ENCODE measurements at regions not wholly inside any gene's neighbourhood (a gene's known extent, or its start where the extent isn't known, plus 50 kb on each side); places are given as distances from the start of the nearest gene placed in this dataset.

- no peaks in the 10 kb centered on the region for H3K36me3 ChIP-seq (ENCODE audit: control insufficient read depth in 2 of 2, insufficient read depth in 2 of 2, low read length in 1 of 2)
- 82 to 85% methylated on average over 2 of the region's 2 CpGs for WGBS, 2 donors
- peaks cover 3 to 6% of the 10 kb centered on the region in 2 donors for H3K9me3 ChIP-seq (ENCODE audit: control insufficient read depth in 2 of 2, insufficient read depth in 1 of 2, low read depth in 1 of 2, low read length in 1 of 2)
- H3K4me3 ChIP-seq (ENCODE audit: low read depth in 1 of 2, low read length in 2 of 2), result no peak overlapping the region
- no peak overlapping the region for H3K27ac ChIP-seq (ENCODE audit: low read depth in 2 of 2, low read length in 1 of 2)
- no peaks in the 10 kb centered on the region for H3K4me1 ChIP-seq (ENCODE audit: control insufficient read depth in 2 of 2, insufficient read depth in 2 of 2, low read length in 1 of 2)
- no peaks in the 10 kb centered on the region for H3K27me3 ChIP-seq (ENCODE audit: control insufficient read depth in 1 of 2, insufficient read depth in 2 of 2, low read length in 2 of 2)
Observed at GRCh38 chr12:92603741-92604432, 98.9 kb upstream of the PLEKHG7 start.

- H3K4me3 ChIP-seq (ENCODE audit: low read depth in 1 of 2, low read length in 2 of 2), result no peak overlapping the region
- no peaks in the 10 kb centered on the region for H3K4me1 ChIP-seq (ENCODE audit: control insufficient read depth in 2 of 2, insufficient read depth in 2 of 2, low read length in 1 of 2)
- peaks cover 3 to 6% of the 10 kb centered on the region in 2 donors for H3K9me3 ChIP-seq (ENCODE audit: control insufficient read depth in 2 of 2, insufficient read depth in 1 of 2, low read depth in 1 of 2, low read length in 1 of 2)
- no peaks in the 10 kb centered on the region for H3K27me3 ChIP-seq (ENCODE audit: control insufficient read depth in 1 of 2, insufficient read depth in 2 of 2, low read length in 2 of 2)
- H3K36me3 ChIP-seq (ENCODE audit: control insufficient read depth in 2 of 2, insufficient read depth in 2 of 2, low read length in 1 of 2), result no peaks in the 10 kb centered on the region
- whole genome bisulfite sequencing, 2 donors, result 84% methylated on average over 2 of the region's 2 CpGs
- no peak overlapping the region for H3K27ac ChIP-seq (ENCODE audit: low read depth in 2 of 2, low read length in 1 of 2)
Observed at GRCh38 chr12:92602930-92603623, 99.7 kb upstream of the PLEKHG7 start.

GRCh38 chr12:92602476-92602875, 100.3 kb upstream of the PLEKHG7 start:
- 62 to 75% methylated on average over 2 of the region's 2 CpGs for WGBS, 2 donors

GRCh38 chr12:92601680-92602079, 101.1 kb upstream of the PLEKHG7 start:
- Histone ChIP-seq H3K4me1 (ENCODE audit: control insufficient read depth in 2 of 2, insufficient read depth in 2 of 2, low read length in 1 of 2) (no peaks in the 10 kb centered on the region), H3K9me3 (ENCODE audit: control insufficient read depth in 2 of 2, insufficient read depth in 1 of 2, low read depth in 1 of 2, low read length in 1 of 2) (peaks cover 3 to 6% of the 10 kb centered on the region in 2 donors), H3K36me3 (ENCODE audit: control insufficient read depth in 2 of 2, insufficient read depth in 2 of 2, low read length in 1 of 2) (no peaks in the 10 kb centered on the region), H3K4me3 (ENCODE audit: low read depth in 1 of 2, low read length in 2 of 2) (no peak overlapping the region), H3K27ac (ENCODE audit: low read depth in 2 of 2, low read length in 1 of 2) (no peak overlapping the region), H3K27me3 (ENCODE audit: control insufficient read depth in 1 of 2, insufficient read depth in 2 of 2, low read length in 2 of 2) (no peaks in the 10 kb centered on the region)
- WGBS, 2 donors, result 86 to 92% methylated on average over 6 of the region's 6 CpGs

More at GRCh38 chr12:92602476-92602875, 100.3 kb upstream of the PLEKHG7 start:
- Histone ChIP-seq H3K4me3 (ENCODE audit: low read depth in 1 of 2, low read length in 2 of 2) (no peak overlapping the region), H3K4me1 (ENCODE audit: control insufficient read depth in 2 of 2, insufficient read depth in 2 of 2, low read length in 1 of 2) (no peaks in the 10 kb centered on the region), H3K9me3 (ENCODE audit: control insufficient read depth in 2 of 2, insufficient read depth in 1 of 2, low read depth in 1 of 2, low read length in 1 of 2) (peaks cover 3 to 6% of the 10 kb centered on the region in 2 donors), H3K27ac (ENCODE audit: low read depth in 2 of 2, low read length in 1 of 2) (peak overlapping the region in 1 of 2 donors; percentile 52), H3K36me3 (ENCODE audit: control insufficient read depth in 2 of 2, insufficient read depth in 2 of 2, low read length in 1 of 2) (no peaks in the 10 kb centered on the region), H3K27me3 (ENCODE audit: control insufficient read depth in 1 of 2, insufficient read depth in 2 of 2, low read length in 2 of 2) (no peaks in the 10 kb centered on the region)

GRCh38 chr12:92601176-92601575, 101.6 kb upstream of the PLEKHG7 start:
- Histone ChIP-seq H3K27me3 (ENCODE audit: control insufficient read depth in 1 of 2, insufficient read depth in 2 of 2, low read length in 2 of 2) (no peaks in the 10 kb centered on the region), H3K36me3 (ENCODE audit: control insufficient read depth in 2 of 2, insufficient read depth in 2 of 2, low read length in 1 of 2) (no peaks in the 10 kb centered on the region), H3K27ac (ENCODE audit: low read depth in 2 of 2, low read length in 1 of 2) (no peak overlapping the region), H3K4me3 (ENCODE audit: low read depth in 1 of 2, low read length in 2 of 2) (no peak overlapping the region), H3K4me1 (ENCODE audit: control insufficient read depth in 2 of 2, insufficient read depth in 2 of 2, low read length in 1 of 2) (no peaks in the 10 kb centered on the region), H3K9me3 (ENCODE audit: control insufficient read depth in 2 of 2, insufficient read depth in 1 of 2, low read depth in 1 of 2, low read length in 1 of 2) (peaks cover 3 to 6% of the 10 kb centered on the region in 2 donors)

- 99 to 100% methylated on average over 1 of the region's 1 CpG for WGBS, 2 donors
- H3K36me3 ChIP-seq (ENCODE audit: control insufficient read depth in 2 of 2, insufficient read depth in 2 of 2, low read length in 1 of 2), result no peaks in the 10 kb centered on the region
- H3K4me1 ChIP-seq (ENCODE audit: control insufficient read depth in 2 of 2, insufficient read depth in 2 of 2, low read length in 1 of 2), result no peaks in the 10 kb centered on the region
- no peak overlapping the region for H3K27ac ChIP-seq (ENCODE audit: low read depth in 2 of 2, low read length in 1 of 2)
- no peaks in the 10 kb centered on the region for H3K27me3 ChIP-seq (ENCODE audit: control insufficient read depth in 1 of 2, insufficient read depth in 2 of 2, low read length in 2 of 2)
- H3K4me3 ChIP-seq (ENCODE audit: low read depth in 1 of 2, low read length in 2 of 2), result no peak overlapping the region
- H3K9me3 ChIP-seq (ENCODE audit: control insufficient read depth in 2 of 2, insufficient read depth in 1 of 2, low read depth in 1 of 2, low read length in 1 of 2), result peaks cover 3 to 6% of the 10 kb centered on the region in 2 donors
Observed at GRCh38 chr12:92600052-92600451, 102.7 kb upstream of the PLEKHG7 start.

GRCh38 chr12:92597997-92598396, 104.8 kb upstream of the PLEKHG7 start:
- Histone ChIP-seq H3K27ac (ENCODE audit: low read depth in 2 of 2, low read length in 1 of 2) (peak overlapping the region; percentile 24 to 59), H3K27me3 (ENCODE audit: control insufficient read depth in 1 of 2, insufficient read depth in 2 of 2, low read length in 2 of 2) (no peaks in the 10 kb centered on the region), H3K9me3 (ENCODE audit: control insufficient read depth in 2 of 2, insufficient read depth in 1 of 2, low read depth in 1 of 2, low read length in 1 of 2) (peaks cover 3 to 6% of the 10 kb centered on the region in 2 donors), H3K4me1 (ENCODE audit: control insufficient read depth in 2 of 2, insufficient read depth in 2 of 2, low read length in 1 of 2) (no peaks in the 10 kb centered on the region), H3K4me3 (ENCODE audit: low read depth in 1 of 2, low read length in 2 of 2) (no peak overlapping the region), H3K36me3 (ENCODE audit: control insufficient read depth in 2 of 2, insufficient read depth in 2 of 2, low read length in 1 of 2) (no peaks in the 10 kb centered on the region)
- 23 to 53% methylated on average over 1 of the region's 1 CpG for WGBS, 2 donors

GRCh38 chr12:92597118-92597517, 105.7 kb upstream of the PLEKHG7 start:
- 74 to 89% methylated on average over 2 of the region's 2 CpGs for WGBS, 2 donors
- peaks cover 3 to 6% of the 10 kb centered on the region in 2 donors for H3K9me3 ChIP-seq (ENCODE audit: control insufficient read depth in 2 of 2, insufficient read depth in 1 of 2, low read depth in 1 of 2, low read length in 1 of 2)
- no peak overlapping the region for H3K4me3 ChIP-seq (ENCODE audit: low read depth in 1 of 2, low read length in 2 of 2)
- peak overlapping the region in 1 of 2 donors; percentile 59 for H3K27ac ChIP-seq (ENCODE audit: low read depth in 2 of 2, low read length in 1 of 2)
- H3K4me1 ChIP-seq (ENCODE audit: control insufficient read depth in 2 of 2, insufficient read depth in 2 of 2, low read length in 1 of 2), result peaks cover 0 to 4% of the 10 kb centered on the region in 2 donors
- H3K36me3 ChIP-seq (ENCODE audit: control insufficient read depth in 2 of 2, insufficient read depth in 2 of 2, low read length in 1 of 2), result no peaks in the 10 kb centered on the region
- no peaks in the 10 kb centered on the region for H3K27me3 ChIP-seq (ENCODE audit: control insufficient read depth in 1 of 2, insufficient read depth in 2 of 2, low read length in 2 of 2)

GRCh38 chr12:92596383-92596782, 106.4 kb upstream of the PLEKHG7 start:
- WGBS, 2 donors, result 80 to 89% methylated on average over 7 of the region's 7 CpGs
- peaks cover 3 to 6% of the 10 kb centered on the region in 2 donors for H3K9me3 ChIP-seq (ENCODE audit: control insufficient read depth in 2 of 2, insufficient read depth in 1 of 2, low read depth in 1 of 2, low read length in 1 of 2)
- H3K27ac ChIP-seq (ENCODE audit: low read depth in 2 of 2, low read length in 1 of 2), result peak overlapping the region; percentile 50 to 74

More at GRCh38 chr12:92596383-92596782, 106.4 kb upstream of the PLEKHG7 start:
- Histone ChIP-seq H3K4me3 (ENCODE audit: low read depth in 1 of 2, low read length in 2 of 2) (no peak overlapping the region), H3K36me3 (ENCODE audit: control insufficient read depth in 2 of 2, insufficient read depth in 2 of 2, low read length in 1 of 2) (no peaks in the 10 kb centered on the region), H3K4me1 (ENCODE audit: control insufficient read depth in 2 of 2, insufficient read depth in 2 of 2, low read length in 1 of 2) (peaks cover 0 to 4% of the 10 kb centered on the region in 2 donors), H3K27me3 (ENCODE audit: control insufficient read depth in 1 of 2, insufficient read depth in 2 of 2, low read length in 2 of 2) (no peaks in the 10 kb centered on the region)
